ENCODE measurements at regions not wholly inside any gene's neighbourhood (a gene's known extent, or its start where the extent isn't known, plus 50 kb on each side); places are given as distances from the start of the nearest gene placed in this dataset.
"Not testable (repeated sequence)": the region's sequence is repeated elsewhere in the genome, so short reads cannot be mapped to it uniquely, and the experiment has no call there.

DNA sequence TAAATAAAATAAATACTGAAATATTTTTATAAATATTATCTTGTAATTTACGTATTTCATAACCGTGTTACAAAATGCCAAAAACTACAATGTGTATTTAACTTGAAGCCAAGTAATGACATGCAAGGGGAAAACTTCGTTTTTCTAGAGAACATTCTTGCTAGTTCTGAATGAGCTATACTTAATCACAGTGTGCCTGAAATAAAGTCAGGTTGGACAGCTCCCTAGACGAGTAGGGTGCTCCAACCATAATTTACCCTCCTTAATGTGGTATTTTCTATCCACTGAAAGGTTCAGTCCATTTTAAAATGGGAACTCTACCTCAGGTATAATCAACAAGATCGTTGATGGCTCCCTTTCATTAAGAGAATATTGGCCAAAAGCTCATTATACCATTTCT lies 194.5 kb upstream of the AHR start:
- H3K4me3 ChIP-seq (ENCODE audit: low read depth, low read length) = no peak overlapping the region
- no peaks in the 10 kb centered on the region for H3K9me3 ChIP-seq (ENCODE audit: control insufficient read depth, insufficient read depth, low read length)
- H3K27me3 ChIP-seq (ENCODE audit: control insufficient read depth, insufficient read depth, low read length) = no peaks in the 10 kb centered on the region
- DNase-seq (ENCODE audit: low read depth in 4 of 6, low spot score in 6 of 6) = no peak
- WGBS (ENCODE audit: insufficient coverage) = 40% methylated on average over 1 of the region's 5 CpGs
- no peaks in the 10 kb centered on the region for H3K36me3 ChIP-seq (ENCODE audit: control insufficient read depth, insufficient read depth, low read length)
- no peak overlapping the region for H3K27ac ChIP-seq (ENCODE audit: low read depth, low read length)
- no peaks in the 10 kb centered on the region for H3K4me1 ChIP-seq (ENCODE audit: control insufficient read depth, insufficient read depth, low read length)

- no peaks in the 10 kb centered on the region for H3K9me3 ChIP-seq (ENCODE audit: control insufficient read depth, insufficient read depth, low read length)
- H3K27me3 ChIP-seq (ENCODE audit: control insufficient read depth, insufficient read depth, low read length) = no peaks in the 10 kb centered on the region
- H3K4me1 ChIP-seq (ENCODE audit: control insufficient read depth, insufficient read depth, low read length) = no peaks in the 10 kb centered on the region
- no peaks in the 10 kb centered on the region for H3K36me3 ChIP-seq (ENCODE audit: control insufficient read depth, insufficient read depth, low read length)
- no peak overlapping the region for H3K27ac ChIP-seq (ENCODE audit: low read depth, low read length)
- H3K4me3 ChIP-seq (ENCODE audit: low read depth, low read length) = no peak overlapping the region
- no CpG with 5 or more reads among the region's 3 CpGs for WGBS (ENCODE audit: insufficient coverage)
- no peak for DNase-seq (ENCODE audit: low read depth in 4 of 6, low spot score in 6 of 6)
These were observed 194.0 kb upstream of the AHR start for GRCh38 chr7:17104419-17104818.

DNA sequence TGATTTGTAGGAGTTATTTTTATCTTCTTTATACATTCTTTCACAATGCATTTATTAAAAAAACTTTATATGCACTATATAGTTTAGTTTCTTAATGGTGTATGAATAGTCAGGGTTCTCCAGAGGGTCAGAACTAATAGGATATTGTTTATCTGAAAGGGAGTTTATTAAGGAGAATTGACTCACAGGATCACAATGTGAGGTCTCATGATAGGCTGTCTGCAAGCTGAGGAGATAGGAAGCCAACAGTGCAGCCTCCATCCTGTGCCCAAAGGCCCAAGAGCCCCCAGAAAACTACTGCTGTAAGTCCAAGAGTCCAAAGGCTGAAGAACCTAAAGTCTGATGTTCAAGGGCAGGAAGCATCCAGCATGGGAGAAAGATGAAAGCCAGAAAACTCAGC lies 192.8 kb upstream of the AHR start:
- Histone ChIP-seq H3K27ac (ENCODE audit: low read depth, low read length) (no peak overlapping the region), H3K9me3 (ENCODE audit: control insufficient read depth, insufficient read depth, low read length) (no peaks in the 10 kb centered on the region), H3K36me3 (ENCODE audit: control insufficient read depth, insufficient read depth, low read length) (no peaks in the 10 kb centered on the region), H3K4me1 (ENCODE audit: control insufficient read depth, insufficient read depth, low read length) (no peaks in the 10 kb centered on the region), H3K4me3 (ENCODE audit: low read depth, low read length) (no peak overlapping the region), H3K27me3 (ENCODE audit: control insufficient read depth, insufficient read depth, low read length) (no peaks in the 10 kb centered on the region)
- no peak for DNase-seq (ENCODE audit: low read depth in 4 of 6, low spot score in 6 of 6)

DNA sequence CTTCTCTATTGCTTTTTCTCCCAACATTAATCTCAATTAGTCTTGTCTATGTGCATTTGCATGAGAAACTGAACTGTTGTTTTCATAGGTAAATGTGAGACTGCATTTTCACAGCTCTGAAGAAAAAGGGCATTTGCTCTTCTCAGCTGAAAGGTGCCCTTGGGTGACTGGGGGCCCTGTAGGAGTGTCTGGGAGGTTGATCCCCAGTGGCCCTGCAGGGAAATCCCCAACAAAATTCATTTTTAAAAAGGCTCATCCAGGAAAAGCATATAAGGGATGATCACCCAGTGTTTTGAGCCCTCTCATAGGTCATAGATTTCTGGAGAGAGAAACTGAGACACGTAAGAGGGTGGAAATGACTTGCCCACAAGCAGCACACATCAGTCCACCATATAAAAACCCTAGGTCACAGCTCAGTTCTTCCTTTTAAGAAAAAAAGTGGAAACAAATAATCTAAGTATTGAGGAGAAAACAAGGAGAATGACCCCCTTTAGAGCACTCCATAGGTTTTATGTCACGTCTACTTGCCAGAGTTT lies 190.3 kb upstream of the AHR start:
- Histone ChIP-seq H3K36me3 (ENCODE audit: control insufficient read depth, insufficient read depth, low read length) (no peaks in the 10 kb centered on the region), H3K9me3 (ENCODE audit: control insufficient read depth, insufficient read depth, low read length) (no peaks in the 10 kb centered on the region), H3K4me3 (ENCODE audit: low read depth, low read length) (no peak overlapping the region), H3K27me3 (ENCODE audit: control insufficient read depth, insufficient read depth, low read length) (no peaks in the 10 kb centered on the region), H3K4me1 (ENCODE audit: control insufficient read depth, insufficient read depth, low read length) (no peaks in the 10 kb centered on the region), H3K27ac (ENCODE audit: low read depth, low read length) (no peak overlapping the region)
- no peak for DNase-seq (ENCODE audit: low read depth in 4 of 6, low spot score in 6 of 6)
- WGBS (ENCODE audit: insufficient coverage) = no CpG with 5 or more reads among the region's 2 CpGs

DNA sequence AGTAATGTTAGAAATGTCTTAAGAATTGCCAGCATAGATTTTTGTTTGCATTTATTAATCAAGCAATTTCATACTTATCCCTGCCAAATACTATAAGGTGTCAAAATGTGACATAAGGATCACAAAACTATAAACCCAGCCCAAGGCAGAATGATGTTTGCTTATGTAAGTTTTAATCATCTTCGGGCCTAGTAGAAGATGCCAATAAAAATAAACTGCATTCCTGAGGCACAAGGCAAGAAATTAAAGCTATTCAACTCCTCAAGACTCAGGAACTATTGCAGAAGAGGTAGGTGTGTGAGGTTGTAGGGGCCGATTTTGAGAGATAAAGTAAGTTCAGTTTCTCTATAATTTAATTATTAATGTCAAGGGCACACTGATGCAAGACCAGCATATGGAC lies 189.4 kb upstream of the AHR start:
- WGBS (ENCODE audit: insufficient coverage) = no CpG with 5 or more reads among the region's 2 CpGs
- Histone ChIP-seq H3K4me1 (ENCODE audit: control insufficient read depth, insufficient read depth, low read length) (no peaks in the 10 kb centered on the region), H3K27ac (ENCODE audit: low read depth, low read length) (no peak overlapping the region), H3K36me3 (ENCODE audit: control insufficient read depth, insufficient read depth, low read length) (no peaks in the 10 kb centered on the region), H3K27me3 (ENCODE audit: control insufficient read depth, insufficient read depth, low read length) (no peaks in the 10 kb centered on the region), H3K4me3 (ENCODE audit: low read depth, low read length) (no peak overlapping the region), H3K9me3 (ENCODE audit: control insufficient read depth, insufficient read depth, low read length) (no peaks in the 10 kb centered on the region)
- DNase-seq (ENCODE audit: low read depth in 4 of 6, low spot score in 6 of 6) = no peak

- not testable (repeated sequence) for H3K9me3 ChIP-seq (ENCODE audit: control insufficient read depth, insufficient read depth, low read length); H3K27ac ChIP-seq (ENCODE audit: low read depth, low read length); H3K4me1 ChIP-seq (ENCODE audit: control insufficient read depth, insufficient read depth, low read length); H3K27me3 ChIP-seq (ENCODE audit: control insufficient read depth, insufficient read depth, low read length); H3K4me3 ChIP-seq (ENCODE audit: low read depth, low read length); H3K36me3 ChIP-seq (ENCODE audit: control insufficient read depth, insufficient read depth, low read length); DNase-seq (ENCODE audit: low read depth in 4 of 6, low spot score in 6 of 6)
- WGBS (ENCODE audit: insufficient coverage) = no CpG with 5 or more reads among the region's 2 CpGs
These were observed 184.7 kb upstream of the AHR start for GRCh38 chr7:17113770-17114169.

DNA sequence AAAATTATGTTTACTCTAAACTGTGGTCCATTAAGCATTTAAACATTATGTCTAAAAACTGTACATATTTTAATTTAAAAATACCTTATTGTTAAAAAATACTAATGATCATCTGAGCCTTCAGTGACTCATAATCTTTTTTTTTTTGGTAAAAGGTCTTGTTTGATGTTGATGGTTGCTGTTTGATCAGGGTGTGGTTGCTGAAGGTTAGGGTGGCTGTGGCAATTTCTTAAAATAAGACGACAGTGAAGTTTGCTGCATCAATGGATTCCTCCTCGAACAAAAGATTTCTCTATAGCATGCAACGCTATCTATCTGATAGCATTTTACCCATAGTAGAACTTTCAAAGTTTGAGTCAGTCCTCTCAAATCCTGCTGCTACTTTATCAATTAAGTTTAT lies 180.0 kb upstream of the AHR start:
- H3K27ac ChIP-seq (ENCODE audit: low read depth, low read length) = no peak overlapping the region
- H3K36me3 ChIP-seq (ENCODE audit: control insufficient read depth, insufficient read depth, low read length) = no peaks in the 10 kb centered on the region
- H3K4me3 ChIP-seq (ENCODE audit: low read depth, low read length) = no peak overlapping the region
- H3K9me3 ChIP-seq (ENCODE audit: control insufficient read depth, insufficient read depth, low read length) = no peaks in the 10 kb centered on the region
- H3K27me3 ChIP-seq (ENCODE audit: control insufficient read depth, insufficient read depth, low read length) = no peaks in the 10 kb centered on the region
- no peaks in the 10 kb centered on the region for H3K4me1 ChIP-seq (ENCODE audit: control insufficient read depth, insufficient read depth, low read length)
- no CpG with 5 or more reads among the region's 3 CpGs for WGBS (ENCODE audit: insufficient coverage)
- no peak for DNase-seq (ENCODE audit: low read depth in 4 of 6, low spot score in 6 of 6)

GRCh38 chr7:17120756-17121155 lies 177.7 kb upstream of the AHR start:
- Histone ChIP-seq H3K36me3 (ENCODE audit: control insufficient read depth, insufficient read depth, low read length) (no peaks in the 10 kb centered on the region), H3K4me3 (ENCODE audit: low read depth, low read length) (no peak overlapping the region), H3K27ac (ENCODE audit: low read depth, low read length) (no peak overlapping the region), H3K4me1 (ENCODE audit: control insufficient read depth, insufficient read depth, low read length) (no peaks in the 10 kb centered on the region), H3K27me3 (ENCODE audit: control insufficient read depth, insufficient read depth, low read length) (no peaks in the 10 kb centered on the region), H3K9me3 (ENCODE audit: control insufficient read depth, insufficient read depth, low read length) (no peaks in the 10 kb centered on the region)
- no peak for DNase-seq (ENCODE audit: low read depth in 4 of 6, low spot score in 6 of 6)
- no CpG with 5 or more reads among the region's 2 CpGs for WGBS (ENCODE audit: insufficient coverage)

DNA sequence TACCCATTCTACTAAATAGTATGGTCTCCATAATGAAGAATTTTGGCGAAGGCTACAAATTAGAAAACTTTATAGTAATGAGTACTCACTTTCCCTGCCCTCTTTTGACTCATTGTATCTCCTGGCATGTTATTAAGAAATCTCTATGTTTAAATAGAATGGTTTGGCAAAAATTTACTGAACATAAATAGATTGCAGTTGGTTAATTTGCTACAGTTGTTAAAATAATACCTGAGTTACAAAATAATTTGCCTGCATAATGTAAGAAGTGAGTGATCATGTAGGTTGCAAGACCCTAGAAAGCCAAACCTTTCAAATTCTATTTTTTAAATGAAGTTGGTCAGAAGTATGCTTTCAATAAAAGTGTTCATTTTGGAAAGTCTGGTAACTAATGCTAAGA lies 176.8 kb upstream of the AHR start:
- Histone ChIP-seq H3K36me3 (ENCODE audit: control insufficient read depth, insufficient read depth, low read length) (no peaks in the 10 kb centered on the region), H3K27ac (ENCODE audit: low read depth, low read length) (no peak overlapping the region), H3K4me1 (ENCODE audit: control insufficient read depth, insufficient read depth, low read length) (no peaks in the 10 kb centered on the region), H3K4me3 (ENCODE audit: low read depth, low read length) (no peak overlapping the region), H3K27me3 (ENCODE audit: control insufficient read depth, insufficient read depth, low read length) (no peaks in the 10 kb centered on the region), H3K9me3 (ENCODE audit: control insufficient read depth, insufficient read depth, low read length) (no peaks in the 10 kb centered on the region)
- DNase-seq (ENCODE audit: low read depth in 4 of 6, low spot score in 6 of 6) = no peak
- WGBS (ENCODE audit: insufficient coverage) = no CpG with 5 or more reads among the region's 1 CpG

DNA sequence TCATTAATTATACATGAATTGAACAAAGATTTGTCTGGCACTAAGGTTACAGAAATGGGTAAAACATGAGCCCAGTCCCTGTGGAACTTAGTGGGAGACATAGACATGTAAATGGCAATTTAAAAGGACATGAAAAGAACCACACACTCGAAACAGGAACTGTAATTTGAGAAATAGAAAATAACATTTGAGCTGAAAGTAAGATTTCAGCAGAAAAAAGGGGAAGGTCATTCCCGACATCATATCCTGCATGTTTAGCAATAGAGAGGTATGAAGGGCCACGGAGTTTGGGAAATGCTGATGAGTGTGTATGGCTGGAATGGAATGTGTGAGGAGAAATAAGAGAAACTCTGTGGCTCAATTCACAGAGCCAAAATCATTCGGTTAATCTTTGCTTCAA lies 175.4 kb upstream of the AHR start:
- no peak for DNase-seq (ENCODE audit: low read depth in 4 of 6, low spot score in 6 of 6)
- Histone ChIP-seq H3K36me3 (ENCODE audit: control insufficient read depth, insufficient read depth, low read length) (no peaks in the 10 kb centered on the region), H3K27ac (ENCODE audit: low read depth, low read length) (no peak overlapping the region), H3K9me3 (ENCODE audit: control insufficient read depth, insufficient read depth, low read length) (no peaks in the 10 kb centered on the region), H3K27me3 (ENCODE audit: control insufficient read depth, insufficient read depth, low read length) (no peaks in the 10 kb centered on the region), H3K4me3 (ENCODE audit: low read depth, low read length) (no peak overlapping the region), H3K4me1 (ENCODE audit: control insufficient read depth, insufficient read depth, low read length) (no peaks in the 10 kb centered on the region)
- 50% methylated on average over 1 of the region's 4 CpGs for WGBS (ENCODE audit: insufficient coverage)

All from spinal cord (tissue), 9 donors.